D341Med (cell line): ENCODE measurements at regions not wholly inside any gene's neighbourhood (a gene's known extent, or its start where the extent isn't known, plus 50 kb on each side); places are given as distances from the start of the nearest gene placed in this dataset.
A peak's percentile ranks its signal among the peaks of the same experiment; 100 is the strongest.

Source experiments
- DNase-seq: peaks from one replicate; pipeline ENCODE4 v3.0.0; 2012; ENCODE audit warnings: low spot score

DNA sequence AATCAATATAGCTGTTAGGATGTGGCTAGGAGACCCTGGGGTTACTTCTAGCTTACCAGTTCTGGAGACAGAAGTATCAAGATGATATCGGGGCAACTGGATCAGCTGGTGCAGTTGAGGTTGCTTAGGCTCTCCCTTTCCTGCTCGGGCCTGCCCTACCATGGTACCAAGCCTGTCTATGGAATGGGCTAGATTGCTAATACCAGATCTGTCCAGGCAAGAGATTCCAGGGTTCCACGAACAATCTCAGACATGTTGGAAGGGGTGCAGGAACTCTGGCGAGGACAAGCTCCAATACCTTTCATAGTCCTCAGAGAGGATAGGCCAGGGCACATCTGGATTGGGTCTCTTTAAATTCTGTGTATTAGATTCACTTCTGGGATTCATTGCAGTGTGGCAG, 53.8 kb downstream of the ADM start:
- no peak for DNase-seq

DNA sequence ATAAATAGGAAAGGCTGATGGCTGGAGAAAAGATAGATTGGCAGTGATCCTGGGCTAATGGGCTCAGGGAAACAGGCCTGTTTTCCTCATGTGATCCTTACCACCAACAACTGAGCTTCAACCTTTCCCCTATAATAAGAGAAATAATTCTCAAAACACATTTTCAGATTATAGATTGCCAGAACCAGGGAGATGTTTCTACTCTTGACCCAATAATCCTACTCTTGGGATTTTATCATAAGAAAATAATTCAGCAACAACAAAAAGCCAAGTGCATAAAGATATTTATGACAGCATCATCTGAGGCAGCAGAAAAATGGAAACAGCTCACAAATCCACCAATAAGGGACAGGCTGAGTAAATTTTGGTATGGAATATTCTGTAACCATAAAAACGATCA, 54.3 kb downstream of the ADM start:
- no peak for DNase-seq

DNA sequence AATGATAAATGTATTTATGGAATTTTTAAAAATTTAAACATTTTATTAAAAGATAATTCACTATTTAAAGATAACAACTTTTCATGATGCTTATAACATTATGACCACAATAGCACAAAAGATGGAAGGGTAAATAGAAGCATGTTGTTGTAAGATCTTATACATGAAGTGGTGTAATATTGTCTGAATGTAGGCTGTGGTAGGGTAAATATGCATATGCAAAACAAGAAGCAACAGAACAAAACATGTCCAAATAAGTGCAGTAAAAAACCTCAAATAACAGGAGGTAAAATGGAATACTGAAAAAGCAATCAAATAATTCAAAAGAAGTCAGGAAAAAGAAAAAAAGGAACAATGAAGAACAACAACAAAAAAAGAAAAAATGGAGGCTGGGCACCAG, 56.0 kb downstream of the ADM start:
- DNase-seq: no peak

DNA sequence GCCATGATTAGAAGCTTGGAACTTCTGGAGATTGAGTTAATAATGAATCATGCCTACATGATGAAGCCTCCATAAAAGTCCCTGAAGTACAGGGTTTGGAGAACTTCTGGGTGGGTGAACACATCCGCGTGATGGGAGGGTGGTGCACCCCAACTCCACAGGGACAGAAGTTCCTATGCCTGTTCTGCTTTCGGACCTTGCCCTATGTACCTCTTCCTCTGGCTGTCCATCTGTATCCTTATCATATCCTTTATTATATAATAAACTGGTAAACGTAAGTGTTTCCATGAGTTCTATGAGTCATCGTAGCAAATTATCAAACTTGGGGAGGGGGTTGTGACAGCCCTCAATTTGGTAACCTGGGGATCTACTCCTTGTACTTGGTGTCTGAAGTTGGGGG, 60.2 kb downstream of the ADM start:
- DNase-seq: no peak

DNA sequence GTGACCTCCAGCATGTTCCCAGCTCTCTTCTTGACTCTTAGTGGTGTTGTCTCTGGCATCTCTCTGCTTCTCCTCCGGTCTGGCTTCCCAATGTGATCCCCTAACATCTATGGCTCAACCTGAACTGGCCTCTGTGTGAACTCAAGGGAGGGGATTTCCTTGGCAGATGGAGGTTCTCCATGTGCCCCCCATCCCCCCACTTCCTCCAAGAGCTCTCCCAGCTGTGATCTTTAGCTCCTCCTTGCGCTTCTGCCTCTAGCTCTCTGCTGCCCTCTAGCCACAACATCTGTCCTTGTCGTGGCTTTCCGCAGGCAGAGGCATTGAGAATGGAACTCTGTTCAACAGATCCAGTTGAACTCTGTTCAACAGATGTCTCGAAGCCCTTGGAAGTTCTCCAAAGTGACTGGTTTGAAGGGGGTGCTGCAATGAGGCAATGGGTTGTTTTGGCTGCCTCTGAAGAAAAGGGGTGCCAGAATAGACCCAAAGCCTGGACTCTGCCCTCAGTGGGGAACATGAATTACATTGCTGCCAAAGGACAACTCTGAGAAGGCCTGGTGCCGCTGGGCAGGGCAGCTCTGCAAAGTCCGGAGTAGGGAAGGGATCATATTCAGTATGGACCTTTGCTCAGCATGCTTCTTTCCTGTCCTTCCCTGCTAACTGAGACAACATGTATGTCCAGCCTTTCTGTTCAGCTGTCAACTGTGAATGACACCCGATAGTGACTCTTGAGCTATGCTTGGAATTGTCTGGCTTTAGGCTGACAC, 61.9 kb downstream of the ADM start:
- DNase-seq: peak; percentile 81

DNA sequence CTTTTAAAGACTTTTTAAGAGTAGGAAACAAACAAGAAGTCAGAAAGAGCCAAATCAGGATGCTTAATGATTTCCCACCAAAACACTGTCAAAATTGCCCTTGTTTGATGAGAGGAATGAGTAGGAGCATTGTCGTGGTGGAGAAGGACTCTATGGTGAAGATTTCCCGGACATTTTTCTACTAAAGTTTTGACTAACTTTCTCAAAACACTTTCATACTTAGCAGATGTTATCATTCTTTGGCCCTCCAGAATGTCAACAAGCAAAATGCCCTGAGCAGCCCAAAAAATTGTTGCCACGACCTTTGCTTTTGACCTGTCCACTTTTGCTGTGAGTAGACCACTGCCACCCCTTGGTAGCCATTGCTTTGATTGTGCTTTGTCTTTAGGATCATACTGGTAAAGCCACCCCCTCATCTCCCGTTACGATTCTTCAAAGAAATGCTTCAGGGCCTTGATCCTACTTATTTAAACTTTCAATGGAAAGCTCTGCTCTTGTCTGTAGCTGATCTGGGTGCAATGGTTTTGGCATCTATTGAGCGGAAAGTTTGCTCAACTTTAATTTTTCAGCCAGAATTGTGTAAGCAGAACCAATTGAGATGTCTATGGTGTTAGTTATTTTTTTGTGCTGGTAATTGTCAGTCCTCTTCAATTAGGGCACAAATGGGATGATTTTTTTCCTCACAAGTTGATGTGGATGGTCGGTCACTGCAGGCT, 67.2 kb downstream of the ADM start:
- no peak for DNase-seq

DNA sequence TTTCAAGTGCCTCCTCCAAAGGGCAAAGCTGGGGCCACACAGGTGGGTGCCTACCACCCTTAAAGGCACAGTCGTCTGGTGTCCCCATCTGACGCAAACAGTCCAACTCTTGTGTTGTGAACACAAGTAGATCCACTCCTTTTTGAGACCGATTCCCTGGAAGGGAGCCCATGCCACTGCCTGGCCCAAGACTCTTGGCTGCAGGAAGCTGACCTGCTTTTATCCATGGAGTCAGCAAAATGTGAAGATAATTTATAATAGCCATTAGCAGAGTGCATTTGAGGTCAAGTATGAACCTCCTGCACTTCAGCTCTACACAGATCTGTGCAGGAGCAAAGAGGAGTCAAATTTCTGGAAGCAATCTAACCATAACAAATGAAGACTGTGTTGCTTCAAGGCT, 68.5 kb downstream of the ADM start:
- DNase-seq: no peak

DNA sequence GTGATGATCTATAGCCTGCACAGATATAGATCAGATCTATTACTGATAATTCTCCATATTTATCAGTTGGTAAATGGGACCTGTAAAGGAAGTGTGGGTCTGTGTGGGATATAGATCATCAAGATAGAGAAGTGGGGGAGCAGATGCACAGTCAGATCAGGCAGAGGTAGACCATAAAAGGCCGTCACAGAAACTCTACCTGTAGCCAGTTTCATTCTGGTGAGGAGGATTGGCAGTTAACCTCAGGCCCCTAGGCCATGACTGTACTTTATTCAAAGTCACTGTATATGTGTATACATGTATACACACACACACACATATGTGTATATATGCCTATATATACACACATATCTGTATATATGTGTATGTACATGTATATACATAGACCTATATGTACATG, 69.1 kb downstream of the ADM start:
- DNase-seq: no peak

- no peak for DNase-seq
Measured at GRCh38 chr11:10374386-10374785, 69.5 kb downstream of the ADM start.

GRCh38 chr11:10375280-10375971, 70.6 kb downstream of the ADM start:
- no peak for DNase-seq

- DNase-seq: no peak
Measured at GRCh38 chr11:10376061-10376460, 71.2 kb downstream of the ADM start.

GRCh38 chr11:10377183-10377582, 72.3 kb downstream of the ADM start:
- DNase-seq: no peak

DNA sequence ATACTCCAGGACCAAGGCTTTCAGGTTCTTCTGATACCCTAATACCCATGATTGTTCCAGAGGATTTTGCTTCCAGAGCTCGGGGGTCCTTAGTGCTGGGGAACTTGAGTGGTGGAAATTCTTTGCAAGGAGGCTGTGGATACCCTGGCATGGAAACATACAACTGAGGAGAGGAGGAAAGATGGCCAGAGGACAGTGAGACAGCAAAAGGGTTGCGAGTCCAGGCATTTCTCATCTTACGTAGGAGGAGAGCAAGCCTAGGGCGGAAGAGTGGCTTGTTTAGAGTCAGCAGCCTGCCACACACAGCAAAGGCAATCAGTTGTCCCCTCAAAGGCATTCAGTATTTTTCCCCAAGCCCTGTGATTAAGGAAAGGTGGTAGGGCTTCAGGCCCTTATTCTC, 73.5 kb downstream of the ADM start:
- no peak for DNase-seq

GRCh38 chr11:10379022-10379421, 74.1 kb downstream of the ADM start:
- DNase-seq: no peak

GRCh38 chr11:10379426-10379825, 74.6 kb downstream of the ADM start:
- no peak for DNase-seq

- no peak for DNase-seq
Measured at GRCh38 chr11:10379871-10380568, 75.0 kb upstream of the AMPD3 start.

GRCh38 chr11:10380921-10381320, 74.1 kb upstream of the AMPD3 start:
- DNase-seq: no peak

- no peak for DNase-seq
Measured at GRCh38 chr11:10381736-10382135, 73.3 kb upstream of the AMPD3 start.

- no peak for DNase-seq
Measured at GRCh38 chr11:10382518-10382917, 72.5 kb upstream of the AMPD3 start.

DNA sequence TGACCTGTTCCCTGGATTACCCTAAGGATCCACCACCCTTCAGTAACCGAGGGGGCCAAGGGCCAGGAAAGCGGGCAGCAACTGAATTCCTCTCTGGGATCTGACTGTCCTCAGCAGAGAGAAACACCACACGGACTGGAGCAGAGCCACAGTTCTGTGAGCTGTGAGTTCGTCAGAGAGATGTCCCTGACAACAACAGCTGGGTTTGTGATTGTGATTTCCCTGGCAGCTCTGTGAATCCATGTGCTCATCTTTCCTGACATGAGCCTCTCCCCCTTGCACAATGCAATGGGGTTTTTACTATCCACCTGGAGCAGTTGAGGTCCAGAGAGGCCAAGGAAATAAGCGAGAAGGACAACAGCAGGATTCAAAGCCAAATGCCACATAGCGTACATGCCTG, 69.4 kb upstream of the AMPD3 start:
- DNase-seq: no peak

- DNase-seq: no peak
Measured at GRCh38 chr11:10386361-10386760, 68.7 kb upstream of the AMPD3 start.

DNA sequence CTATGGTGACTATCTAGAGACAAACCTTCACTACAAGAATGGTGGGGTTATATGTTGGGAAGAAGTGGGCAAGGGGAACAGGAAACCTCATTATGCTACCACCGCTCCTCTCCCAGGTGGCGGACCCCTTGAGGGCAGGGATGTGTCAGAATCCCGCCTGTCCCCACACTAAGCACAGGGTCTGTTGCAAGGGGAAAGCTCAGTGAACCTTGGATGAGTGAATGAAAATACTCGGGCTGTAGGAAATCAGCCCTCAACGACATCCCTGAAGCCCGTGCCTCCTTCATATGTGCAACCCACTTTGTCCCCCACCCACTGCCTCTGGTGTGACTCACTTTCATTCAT, 68.2 kb upstream of the AMPD3 start:
- DNase-seq: no peak
